HG03469 (cell line): ENCODE measurements at regions not wholly inside any gene's neighbourhood (a gene's known extent, or its start where the extent isn't known, plus 50 kb on each side); places are given as distances from the start of the nearest gene placed in this dataset.

ENCODE experiments used
- ATAC-seq: cut with Tn5 transposase; IDR thresholded peaks from one replicate; pipeline ENCODE4 v1.9.1; 2021; ENCODE audit warnings: mild to moderate bottlenecking, moderate library complexity, moderate number of reproducible peaks; ENCODE audit not compliant: unreplicated experiment

- ATAC-seq = no peak
Measured at GRCh38 chr21:35337573-35337972, 288.5 kb upstream of the RUNX1 start.

GRCh38 chr21:35336534-35336933 is 287.4 kb upstream of the RUNX1 start:
- ATAC-seq = no peak

GRCh38 chr21:35335951-35336446 is 286.9 kb upstream of the RUNX1 start:
- ATAC-seq = no peak

- ATAC-seq = no peak
Measured at GRCh38 chr21:35333831-35334618, 284.9 kb upstream of the RUNX1 start.

- no peak for ATAC-seq
Measured at GRCh38 chr21:35332841-35333426, 283.8 kb upstream of the RUNX1 start.

- no peak for ATAC-seq
Measured at GRCh38 chr21:35329940-35330660, 281.0 kb upstream of the RUNX1 start.

- no peak for ATAC-seq
Measured at GRCh38 chr21:35328856-35329455, 279.9 kb upstream of the RUNX1 start.

GRCh38 chr21:35326677-35327076 is 277.6 kb upstream of the RUNX1 start:
- no peak for ATAC-seq

- no peak for ATAC-seq
Measured at GRCh38 chr21:35325953-35326352, 276.9 kb upstream of the RUNX1 start.

- ATAC-seq = no peak
Measured at GRCh38 chr21:35324372-35325220, 275.5 kb upstream of the RUNX1 start.

- no peak for ATAC-seq
Measured at GRCh38 chr21:35323947-35324346, 274.8 kb upstream of the RUNX1 start.

GRCh38 chr21:35321322-35322200 is 272.5 kb upstream of the RUNX1 start:
- no peak for ATAC-seq

- ATAC-seq = no peak
Measured at GRCh38 chr21:35319684-35320283, 270.7 kb upstream of the RUNX1 start.

- ATAC-seq = no peak
Measured at GRCh38 chr21:35316933-35317332, 267.8 kb upstream of the RUNX1 start.

- ATAC-seq = no peak
Measured at GRCh38 chr21:35316456-35316855, 267.4 kb upstream of the RUNX1 start.

GRCh38 chr21:35314857-35315582 is 265.9 kb upstream of the RUNX1 start:
- ATAC-seq = no peak

- no peak for ATAC-seq
Measured at GRCh38 chr21:35311985-35312384, 262.9 kb upstream of the RUNX1 start.

- ATAC-seq = no peak
Measured at GRCh38 chr21:35309316-35309715, 260.2 kb upstream of the RUNX1 start.
